Erythroblast (primary cell): ENCODE measurements at regions not wholly inside any gene's neighbourhood (a gene's known extent, or its start where the extent isn't known, plus 50 kb on each side); places are given as distances from the start of the nearest gene placed in this dataset.

Experiments used
- GATA1 ChIP-seq: IDR thresholded peaks from 2 replicates; pipeline ENCODE4 v1.6.1; 2011; ENCODE audit warnings: low read depth, mild to moderate bottlenecking, control low read depth, low read length, moderate library complexity
- POLR2A ChIP-seq: IDR thresholded peaks from 2 replicates; pipeline ENCODE4 v1.6.1; 2011; ENCODE audit warnings: mild to moderate bottlenecking, low read length

DNA sequence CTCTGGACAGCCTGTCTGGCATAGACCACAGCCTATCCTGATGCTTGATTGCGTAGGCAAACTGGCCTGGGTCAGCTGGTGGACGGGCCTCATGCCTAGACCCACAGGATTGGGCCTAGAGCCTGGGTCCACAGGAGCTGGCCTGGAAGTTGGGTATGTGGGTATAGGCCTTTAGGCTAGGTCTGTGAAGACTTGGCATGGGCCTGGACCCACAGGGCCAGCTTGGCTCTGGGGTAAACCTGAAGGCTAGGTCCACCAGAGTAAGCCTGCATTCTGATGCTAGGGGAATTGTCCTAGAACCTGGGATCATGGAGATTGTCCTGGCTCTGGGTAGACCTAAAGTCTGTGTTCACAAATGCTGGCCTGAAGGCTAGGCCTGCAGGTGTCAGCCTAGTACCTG is 1293.7 kb downstream of the CNTNAP5 start:
- TF ChIP-seq POLR2A = no peak
- no peak for TF ChIP-seq GATA1
